ENCODE measurements at regions not wholly inside any gene's neighbourhood (a gene's known extent, or its start where the extent isn't known, plus 50 kb on each side); places are given as distances from the start of the nearest gene placed in this dataset.

GRCh38 chr7:155371331-155371883, 73.7 kb downstream of the INSIG1 start:
- no peak overlapping the region for H3K56ac ChIP-seq (replicated peaks; ENCODE audit: insufficient read length, low read depth, low read length)
- H2AK5ac ChIP-seq (ENCODE audit: low read depth, low read length), result no peak overlapping the region
- H2BK15ac ChIP-seq (ENCODE audit: low read length), result no peak overlapping the region
- peaks cover 4% of the 10 kb centered on the region; the same call in 1 of the 2 replicates for H3K23me2 ChIP-seq (ENCODE audit: low read depth, low read length)
- H3K27me3 ChIP-seq (replicated peaks in 1 of 4; ENCODE audit: control insufficient read depth in 3 of 4, extremely low read depth in 1 of 4, insufficient read depth in 3 of 4, low read length in 3 of 4), result peaks cover 62 to 80% (median 79%) of the 10 kb centered on the region in 4 experiments
- no peaks in the 10 kb centered on the region for H3K79me2 ChIP-seq (ENCODE audit: control insufficient read depth in 1 of 2, insufficient read depth in 2 of 2, low read length in 2 of 2)
- peak overlapping the region; percentile 22 to 43 (median 30); a peak in 5 of 8 replicates for H3K4me3 ChIP-seq (ENCODE audit: extremely low read depth in 1 of 4, insufficient read depth in 2 of 4, low read depth in 3 of 4, low read length in 4 of 4)
- H3K27ac ChIP-seq (ENCODE audit: low read depth, low read length), result no peak overlapping the region
- no peak overlapping the region for H3K23ac ChIP-seq (ENCODE audit: insufficient read length)
- CTCF ChIA-PET (ENCODE audit: partially characterized antibody), result interaction anchor here (0.9 to 2.9 kb wide), 6 partner anchors 9 to 95 kb away, joined by 3 to 9 read pairs (median 4); no protein-coding TSS in a partner anchor
- no peak overlapping the region for H4K8ac ChIP-seq (ENCODE audit: extremely low read depth, insufficient read depth, low read length)
- no peak overlapping the region for H2BK12ac ChIP-seq (ENCODE audit: low read depth, low read length)
- H3K36me3 ChIP-seq (ENCODE audit: control insufficient read depth in 2 of 4, insufficient read depth in 4 of 4, low read length in 3 of 4), result peaks cover 0 to 8% (median 0%) of the 10 kb centered on the region in 4 experiments; a peak in 1 of 8 replicates
- no peak overlapping the region for H2BK20ac ChIP-seq (ENCODE audit: low read length)
- peaks cover 0 to 26% (median 14%) of the 10 kb centered on the region in 4 experiments; a peak in 6 of 7 replicates for H3K4me1 ChIP-seq (replicated peaks in 1 of 4; ENCODE audit: control insufficient read depth in 3 of 4, insufficient read depth in 4 of 4, low read length in 3 of 4)
- H3K4ac ChIP-seq (replicated peaks; ENCODE audit: insufficient read length, low read depth, low read length), result no peak overlapping the region
- TF ChIP-seq CBX8 (IDR thresholded peaks at IDR 0.05; ENCODE audit: borderline replicate concordance, low read depth, low read length), result peak; percentile 84
- no peak for TF ChIP-seq ATF2 (IDR thresholded peaks at IDR 0.05; ENCODE audit: low read length)
- TF ChIP-seq SAP30 (IDR thresholded peaks at IDR 0.05; ENCODE audit: insufficient read depth, insufficient replicate concordance, low read length), result no peak
- no peak for TF ChIP-seq POU5F1 (IDR thresholded peaks at IDR 0.05; ENCODE audit: low read depth, low read length)
- TF ChIP-seq USF2 (IDR thresholded peaks at IDR 0.05; ENCODE audit: low read length), result no peak
- TF ChIP-seq RXRA (IDR thresholded peaks at IDR 0.05; ENCODE audit: insufficient read depth, low read depth, low read length), result no peak
- TF ChIP-seq RBBP5 (IDR thresholded peaks at IDR 0.05; ENCODE audit: borderline replicate concordance, low read depth, low read length), result no peak
- TF ChIP-seq TAF1 (IDR thresholded peaks at IDR 0.05; ENCODE audit: low read depth, low read length), result no peak
- no peak overlapping the region for H4K91ac ChIP-seq (replicated peaks; ENCODE audit: insufficient read length, low read length)
- no peak overlapping the region for H2AFZ ChIP-seq (ENCODE audit: low read length)
- no peak overlapping the region for H3K14ac ChIP-seq (ENCODE audit: insufficient read length)
- H3K79me1 ChIP-seq (ENCODE audit: low read depth, low read length), result no peaks in the 10 kb centered on the region
- H3K9me3 ChIP-seq (ENCODE audit: insufficient read depth in 2 of 2, low read depth in 1 of 2, low read length in 1 of 2), result peaks cover 0 to 5% of the 10 kb centered on the region in 2 experiments; a peak in 2 of 4 replicates
- no peak overlapping the region for H3K9ac ChIP-seq (replicated peaks in 1 of 4; ENCODE audit: extremely low read depth in 1 of 4, low read depth in 3 of 4, low read length in 3 of 4)
- DNase-seq (ENCODE audit: low read depth in 1 of 2, low spot score in 2 of 2) (peak in 1 of 2 experiments; percentile 64), FAIRE-seq (no peak)
- POLR2A ChIA-PET (ENCODE audit: partially characterized antibody), result interaction anchor here (1.0 to 1.8 kb wide), 2 partner anchors 77 to 85 kb away, joined by 5 to 6 read pairs; no protein-coding TSS in a partner anchor
- H4K5ac ChIP-seq (ENCODE audit: insufficient read length, low read depth, low read length), result no peak overlapping the region
- peak overlapping the region; percentile 9; the same call in 1 of the 2 replicates for H2BK5ac ChIP-seq (ENCODE audit: low read depth, low read length)
- peak overlapping the region; percentile 64 to 80 for H3K4me2 ChIP-seq (ENCODE audit: insufficient read depth in 1 of 2, low read depth in 2 of 2, low read length in 2 of 2)
- H2BK120ac ChIP-seq (replicated peaks; ENCODE audit: low read depth, low read length), result no peak overlapping the region
- no peak overlapping the region for H3K18ac ChIP-seq (ENCODE audit: extremely low read depth, low read length)
- WGBS, 2 experiments (ENCODE audit: extremely low coverage in 1 of 2, insufficient coverage in 1 of 2, insufficient read length in 1 of 2, insufficient replicate concordance in 2 of 2, low coverage in 1 of 2, low lambda C conversion rate in 2 of 2, missing lambda C conversion rate in 1 of 2), result 7% methylated on average over 21 of the region's 21 CpGs; no CpG with 5 or more reads in 1 of the 2 experiments
- peaks cover 21 to 27% of the 10 kb centered on the region in 2 experiments for H4K20me1 ChIP-seq (replicated peaks in 1 of 2; ENCODE audit: control insufficient read depth in 1 of 2, insufficient read depth in 2 of 2, low read length in 2 of 2)
